AG10803 (cell line): ENCODE measurements at regions not wholly inside any gene's neighbourhood (a gene's known extent, or its start where the extent isn't known, plus 50 kb on each side); places are given as distances from the start of the nearest gene placed in this dataset.
"Not testable (repeated sequence)": the region's sequence is repeated elsewhere in the genome, so short reads cannot be mapped to it uniquely, and the experiment has no call there.

ENCODE experiments used
- DNase-seq: peaks from one replicate; pipeline ENCODE4 v3.0.0; 2010; ENCODE audit warnings: low read depth
- H3K4me3 ChIP-seq: 2 replicates; pipeline ENCODE4 v1.5.1; 2011; ENCODE audit warnings: mild to moderate bottlenecking, low read length, control low read depth
- CTCF ChIP-seq: conservative IDR thresholded peaks from 2 replicates; pipeline ENCODE4 v1.5.1; 2011; ENCODE audit warnings: mild to moderate bottlenecking, low read length, control low read depth, inconsistent platforms

GRCh38 chr9:81455462-81456219, 233.7 kb downstream of the TLE1 start:
- no peak for TF ChIP-seq CTCF
- no peak overlapping the region for H3K4me3 ChIP-seq

GRCh38 chr9:81445331-81445921, 243.9 kb downstream of the TLE1 start:
- no peak overlapping the region for H3K4me3 ChIP-seq
- TF ChIP-seq CTCF: no peak
- no peak for DNase-seq

More at GRCh38 chr9:81455462-81456219, 233.7 kb downstream of the TLE1 start:
- DNase-seq: peak; percentile 5

- TF ChIP-seq CTCF: no peak
- H3K4me3 ChIP-seq: no peak overlapping the region
- peak; percentile 90 for DNase-seq
Observed at GRCh38 chr9:81431641-81432040, 257.7 kb downstream of the TLE1 start.

- no peak for TF ChIP-seq CTCF
- DNase-seq: peak; percentile 6
- H3K4me3 ChIP-seq: no peak overlapping the region
Observed at GRCh38 chr9:81430727-81431126, 258.6 kb downstream of the TLE1 start.

- no peak for DNase-seq
- TF ChIP-seq CTCF: no peak
- no peak overlapping the region for H3K4me3 ChIP-seq
Observed at GRCh38 chr9:81427870-81428269, 261.5 kb downstream of the TLE1 start.

GRCh38 chr9:81424431-81424830, 264.9 kb downstream of the TLE1 start:
- no peak for DNase-seq
- no peak overlapping the region for H3K4me3 ChIP-seq
- TF ChIP-seq CTCF: no peak

GRCh38 chr9:81423589-81424326, 265.6 kb downstream of the TLE1 start:
- TF ChIP-seq CTCF: no peak
- no peak for DNase-seq
- H3K4me3 ChIP-seq: no peak overlapping the region

- not testable (repeated sequence) for H3K4me3 ChIP-seq
Observed at GRCh38 chr9:81421090-81421489, 268.3 kb downstream of the TLE1 start.

More at GRCh38 chr9:81421090-81421489, 268.3 kb downstream of the TLE1 start:
- DNase-seq: not testable (repeated sequence)
